SK-N-SH (cell line): ENCODE measurements at regions not wholly inside any gene's neighbourhood (a gene's known extent, or its start where the extent isn't known, plus 50 kb on each side); places are given as distances from the start of the nearest gene placed in this dataset.

Experiments used
- CTCF ChIA-PET: fragments of 300-600, 350-600 bp; formaldehyde crosslinking; extraction: SDS; loops from one replicate; lab custom pipeline; 2021; lab: Yijun Ruan, JAX
- POLR2A ChIA-PET: fragments of 350-600 bp; sonication (Branson Sonifier 250); formaldehyde crosslinking; extraction: SDS; loops from one replicate; lab custom pipeline; 2020; ENCODE audit warnings: antibody characterized with exemption, inconsistent platforms; lab: Yijun Ruan, JAX
- DNase-seq: peaks from one replicate; pipeline ENCODE4 v3.0.0; 2012
- H2AFZ ChIP-seq: fragments of 200-600 bp; sonication (generic); 2 replicates; pipeline ENCODE4 v1.8.1; 2016; ENCODE audit warnings: antibody characterized with exemption, mild to moderate bottlenecking, low read depth
- H3F3A ChIP-seq: fragments of 200-600 bp; sonication (generic); replicated peaks from 2 replicates; pipeline ENCODE3; 2016; ENCODE audit warnings: antibody characterized with exemption, mild to moderate bottlenecking; ENCODE audit not compliant: insufficient read depth
- H3K27ac ChIP-seq, 2 experiments: fragments of 200-500 bp in 1 of 2; fragments of 200-600 bp in 1 of 2; sonication (Bioruptor generic) in 1 of 2; sonication (generic), shearing (Covaris generic) in 1 of 2; 2 replicates each; pipeline versions ENCODE4 v1.5.1 to v1.6.1; 2014 to 2016; ENCODE audit warnings: low read depth in 2 of 2, inconsistent platforms in 1 of 2, low read length in 1 of 2, mild to moderate bottlenecking in 1 of 2, mixed read lengths in 1 of 2
- H3K27me3 ChIP-seq: fragments of 200-600 bp; sonication (generic), shearing (Covaris generic); 2 replicates; pipeline ENCODE4 v1.6.1; 2016; ENCODE audit warnings: mixed run types; ENCODE audit not compliant: insufficient read depth
- H3K36me3 ChIP-seq, 2 experiments: fragments of 200-500 bp in 1 of 2; fragments of 200-600 bp in 1 of 2; sonication (Bioruptor generic) in 1 of 2; sonication (generic) in 1 of 2; replicated peaks in 1 of 2; 2 replicates each; pipeline versions ENCODE3 to v1.5.1; 2014 to 2016; ENCODE audit warnings: low read length in 1 of 2, mild to moderate bottlenecking in 1 of 2; ENCODE audit not compliant: insufficient read depth in 2 of 2, control insufficient read depth in 1 of 2
- H3K4me1 ChIP-seq, 2 experiments: fragments of 200-500 bp in 1 of 2; fragments of 200-600 bp in 1 of 2; sonication (Bioruptor generic) in 1 of 2; sonication (generic), shearing (Covaris generic) in 1 of 2; 2 replicates each; pipeline versions ENCODE4 v1.5.1 to v1.6.1; 2014 to 2016; ENCODE audit warnings: low read depth in 1 of 2, low read length in 1 of 2, mixed run types in 1 of 2; ENCODE audit not compliant: insufficient read depth in 2 of 2, control insufficient read depth in 1 of 2
- H3K4me2 ChIP-seq: fragments of 200-600 bp; sonication (generic), shearing (Covaris generic); 2 replicates; pipeline ENCODE4 v1.6.1; 2017; ENCODE audit warnings: mixed run types
- H3K4me3 ChIP-seq, 2 experiments: fragments of 200-500 bp in 1 of 2; fragments of 200-600 bp in 1 of 2; sonication (Bioruptor generic) in 1 of 2; sonication (generic), shearing (Covaris generic) in 1 of 2; 2 replicates each; pipeline versions ENCODE4 v1.5.1 to v1.8.1; 2014 to 2016; ENCODE audit warnings: low read depth in 2 of 2, inconsistent platforms in 1 of 2, low read length in 1 of 2, mild to moderate bottlenecking in 1 of 2, mixed read lengths in 1 of 2, moderate library complexity in 1 of 2
- H3K79me2 ChIP-seq: fragments of 200-600 bp; sonication (generic); 2 replicates; pipeline ENCODE4 v1.8.1; 2017; ENCODE audit warnings: mild to moderate bottlenecking; ENCODE audit not compliant: insufficient read depth
- H3K9ac ChIP-seq: fragments of 200-600 bp; sonication (generic); 2 replicates; pipeline ENCODE4 v1.6.1; 2017; ENCODE audit warnings: mixed run types
- H3K9me2 ChIP-seq: fragments of 200-600 bp; sonication (generic); 2 replicates; pipeline ENCODE4 v1.6.1; 2017; ENCODE audit warnings: mixed run types
- H3K9me3 ChIP-seq: fragments of 200-600 bp; sonication (generic); 2 replicates; pipeline ENCODE4 v1.6.1; 2017; ENCODE audit warnings: mixed run types, mild to moderate bottlenecking, moderate library complexity
- H4K20me1 ChIP-seq: fragments of 200-600 bp; sonication (generic); 2 replicates; pipeline ENCODE4 v1.6.1; 2017; ENCODE audit warnings: mild to moderate bottlenecking, mixed run types; ENCODE audit not compliant: insufficient read depth
- CTCF ChIP-seq: fragments of 200-600 bp; sonication (generic); IDR thresholded peaks from 2 replicates; pipeline ENCODE4 v1.6.1; 2017; ENCODE audit warnings: antibody characterized with exemption, mild to moderate bottlenecking, moderate library complexity
- EP300 ChIP-seq, 2 experiments: IDR thresholded peaks; 2 replicates each; pipeline versions ENCODE4 v1.4.0 to v1.6.1; 2012; ENCODE audit warnings: borderline replicate concordance in 1 of 2, low read depth in 1 of 2, low read length in 1 of 2
- GABPA ChIP-seq: IDR thresholded peaks from 2 replicates; pipeline ENCODE4 v1.4.0; 2012; ENCODE audit warnings: low read depth, mild to moderate bottlenecking
- IRF3 ChIP-seq: fragments of 150-350 bp; IDR thresholded peaks from 2 replicates; pipeline ENCODE4 v1.6.1; 2016; ENCODE audit warnings: mild to moderate bottlenecking, low read depth, low read length
- MAX ChIP-seq: IDR thresholded peaks from 2 replicates; pipeline ENCODE4 v1.4.0; 2012; ENCODE audit warnings: low read depth
- MXI1 ChIP-seq: IDR thresholded peaks from 2 replicates; pipeline ENCODE4 v1.6.1; 2012; ENCODE audit warnings: mild to moderate bottlenecking, low read depth, low read length, improper control_type of control experiment
- NRF1 ChIP-seq: IDR thresholded peaks from 2 replicates; pipeline ENCODE4 v1.6.1; 2012; ENCODE audit warnings: low read depth, mild to moderate bottlenecking, low read length
- PBX3 ChIP-seq: IDR thresholded peaks from 2 replicates; pipeline ENCODE4; 2012
- RAD21 ChIP-seq: IDR thresholded peaks from 2 replicates; pipeline ENCODE4 v1.6.1; 2012; ENCODE audit warnings: mild to moderate bottlenecking, low read length
- RCOR1 ChIP-seq: fragments of 150-350 bp; IDR thresholded peaks from 2 replicates; pipeline ENCODE4 v1.6.1; 2017; ENCODE audit warnings: antibody characterized with exemption, low read length
- RFX5 ChIP-seq: IDR thresholded peaks from 2 replicates; pipeline ENCODE4 v1.6.1; 2012; ENCODE audit warnings: mild to moderate bottlenecking, improper control_type of control experiment, low read length
- RXRA ChIP-seq: IDR thresholded peaks from 2 replicates; pipeline ENCODE4 v1.4.0; 2012; ENCODE audit warnings: low read depth, mild to moderate bottlenecking, borderline replicate concordance
- TCF12 ChIP-seq: IDR thresholded peaks from 2 replicates; pipeline ENCODE4 v1.4.0; 2012
- YY1 ChIP-seq: IDR thresholded peaks from 2 replicates; pipeline ENCODE4 v1.4.0; 2012; ENCODE audit warnings: low read depth, mild to moderate bottlenecking
- WGBS: methylation state at CpG from one replicate; pipeline ENCODE4 v1.1.6; 2017; ENCODE audit warnings: low lambda C conversion rate; 5-methylcytosine and 5-hydroxymethylcytosine counted together

GRCh38 chrX:26008691-26009090 is 129.5 kb upstream of the MAGEB18 start:
- H2AFZ ChIP-seq, result no peak overlapping the region

More at GRCh38 chrX:26008691-26009090, 129.5 kb upstream of the MAGEB18 start:
- Histone ChIP-seq H3K4me2 (no peak overlapping the region), H3K4me1 (no peaks in the 10 kb centered on the region), H3K27ac (no peak overlapping the region), H3K9me2 (no peaks in the 10 kb centered on the region), H3K79me2 (no peaks in the 10 kb centered on the region), H3K27me3 (no peaks in the 10 kb centered on the region), H3K36me3 (no peaks in the 10 kb centered on the region), H4K20me1 (no peaks in the 10 kb centered on the region), H3K9ac (no peak overlapping the region), H3F3A (no peaks in the 10 kb centered on the region), H3K9me3 (no peaks in the 10 kb centered on the region), H3K4me3 (no peak overlapping the region)
- no peak for DNase-seq
- TF ChIP-seq NRF1 (no peak), TCF12 (no peak), MXI1 (no peak), GABPA (no peak), RAD21 (no peak), PBX3 (no peak), RFX5 (no peak), MAX (no peak), RXRA (no peak), RCOR1 (no peak), CTCF (no peak), EP300 (IDR thresholded peaks at IDR 0.05; ENCODE audit: borderline replicate concordance in 1 of 2, low read depth in 1 of 2, low read length in 1 of 2) (no peak), IRF3 (no peak), YY1 (no peak)
- ChIA-PET POLR2A (no interaction called here), CTCF (no interaction called here)
- WGBS, result 4% methylated on average over 2 of the region's 2 CpGs
